HG03175 (cell line): ENCODE measurements at regions not wholly inside any gene's neighbourhood (a gene's known extent, or its start where the extent isn't known, plus 50 kb on each side); places are given as distances from the start of the nearest gene placed in this dataset.

Source experiments
- ATAC-seq: cut with Tn5 transposase; IDR thresholded peaks from one replicate; pipeline ENCODE4 v1.9.1; 2021; ENCODE audit warnings: mild to moderate bottlenecking, moderate library complexity; ENCODE audit not compliant: unreplicated experiment

- no peak for ATAC-seq
Observed at GRCh38 chr16:88315543-88316105, 67.1 kb upstream of the ZNF469 start.

- ATAC-seq, result no peak
Observed at GRCh38 chr16:88316151-88316550, 66.6 kb upstream of the ZNF469 start.

- no peak for ATAC-seq
Observed at GRCh38 chr16:88316941-88317612, 65.7 kb upstream of the ZNF469 start.

GRCh38 chr16:88317613-88317965 is 65.2 kb upstream of the ZNF469 start:
- ATAC-seq, result no peak

- no peak for ATAC-seq
Observed at GRCh38 chr16:88318051-88318450, 64.7 kb upstream of the ZNF469 start.

- no peak for ATAC-seq
Observed at GRCh38 chr16:88318521-88318920, 64.2 kb upstream of the ZNF469 start.

- no peak for ATAC-seq
Observed at GRCh38 chr16:88319116-88319965, 63.4 kb upstream of the ZNF469 start.

GRCh38 chr16:88320947-88321634 is 61.7 kb upstream of the ZNF469 start:
- no peak for ATAC-seq

GRCh38 chr16:88321635-88322499 is 60.9 kb upstream of the ZNF469 start:
- ATAC-seq, result no peak

- no peak for ATAC-seq
Observed at GRCh38 chr16:88322500-88322970, 60.2 kb upstream of the ZNF469 start.

GRCh38 chr16:88323041-88323440 is 59.7 kb upstream of the ZNF469 start:
- no peak for ATAC-seq

- no peak for ATAC-seq
Observed at GRCh38 chr16:88323546-88324330, 59.0 kb upstream of the ZNF469 start.

- no peak for ATAC-seq
Observed at GRCh38 chr16:88325087-88325750, 57.5 kb upstream of the ZNF469 start.

GRCh38 chr16:88325976-88326375 is 56.8 kb upstream of the ZNF469 start:
- ATAC-seq, result no peak

- no peak for ATAC-seq
Observed at GRCh38 chr16:88326611-88327485, 55.9 kb upstream of the ZNF469 start.

GRCh38 chr16:88327561-88328312 is 55.0 kb upstream of the ZNF469 start:
- ATAC-seq, result no peak

- ATAC-seq, result no peak
Observed at GRCh38 chr16:88328313-88328980, 54.3 kb upstream of the ZNF469 start.
